GM19324 (cell line): ENCODE measurements at regions not wholly inside any gene's neighbourhood (a gene's known extent, or its start where the extent isn't known, plus 50 kb on each side); places are given as distances from the start of the nearest gene placed in this dataset.

Experiments used
- ATAC-seq: cut with Tn5 transposase; IDR thresholded peaks from one replicate; pipeline ENCODE4 v1.9.1; 2021; ENCODE audit warnings: mild to moderate bottlenecking, moderate library complexity; ENCODE audit not compliant: unreplicated experiment, low FRiP score

DNA sequence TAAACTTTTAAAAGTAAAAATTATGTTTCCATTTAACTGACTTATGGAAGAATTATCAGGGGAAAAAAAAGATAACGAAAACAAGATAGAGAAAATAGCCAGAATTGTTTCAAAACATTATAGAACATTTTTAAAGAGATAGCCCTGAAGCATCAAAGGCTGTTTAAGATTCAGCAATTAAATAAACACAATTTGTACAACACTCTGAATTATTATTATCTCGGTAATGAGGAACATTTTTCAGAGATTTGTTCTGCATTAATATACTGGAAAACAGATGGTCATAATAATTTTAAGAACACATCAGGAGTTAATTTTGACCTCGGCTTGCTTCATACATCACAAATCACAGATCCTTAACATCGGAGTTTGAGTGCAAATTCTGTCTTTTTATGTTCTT lies 643.8 kb downstream of the SORCS1 start:
- ATAC-seq, result no peak

DNA sequence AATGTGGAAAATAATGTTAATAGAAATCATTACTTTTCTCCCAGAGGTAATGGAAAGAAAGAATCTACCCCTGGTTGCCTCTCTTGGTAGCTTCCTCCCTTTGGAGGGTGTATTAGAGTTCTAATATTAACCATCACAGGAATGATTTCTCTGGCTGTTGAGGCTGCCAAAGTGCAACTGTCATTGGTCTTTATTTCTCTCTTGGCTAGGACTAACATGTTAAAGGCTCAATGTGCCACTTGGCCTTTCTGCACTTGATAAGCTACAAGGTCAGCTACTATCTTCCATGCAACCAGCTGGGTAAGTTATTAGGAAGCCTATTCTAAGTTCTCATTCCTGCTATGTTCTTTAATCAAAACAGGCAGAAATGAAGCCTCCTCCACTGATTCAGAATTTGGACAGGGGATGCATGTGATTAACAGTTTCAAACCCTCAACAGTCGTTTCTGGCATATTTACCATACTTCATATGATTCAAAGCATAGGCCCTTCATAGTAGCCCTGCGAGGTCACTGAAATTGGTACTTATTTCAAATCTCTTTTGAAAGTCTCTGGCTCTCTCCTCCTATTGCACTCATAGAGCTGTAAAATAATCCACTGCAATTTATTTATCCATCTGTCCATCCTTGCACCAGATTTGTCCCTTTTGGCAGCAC lies 645.0 kb downstream of the SORCS1 start:
- no peak for ATAC-seq

- no peak for ATAC-seq
Measured at GRCh38 chr10:106515206-106515790, 649.2 kb downstream of the SORCS1 start.

DNA sequence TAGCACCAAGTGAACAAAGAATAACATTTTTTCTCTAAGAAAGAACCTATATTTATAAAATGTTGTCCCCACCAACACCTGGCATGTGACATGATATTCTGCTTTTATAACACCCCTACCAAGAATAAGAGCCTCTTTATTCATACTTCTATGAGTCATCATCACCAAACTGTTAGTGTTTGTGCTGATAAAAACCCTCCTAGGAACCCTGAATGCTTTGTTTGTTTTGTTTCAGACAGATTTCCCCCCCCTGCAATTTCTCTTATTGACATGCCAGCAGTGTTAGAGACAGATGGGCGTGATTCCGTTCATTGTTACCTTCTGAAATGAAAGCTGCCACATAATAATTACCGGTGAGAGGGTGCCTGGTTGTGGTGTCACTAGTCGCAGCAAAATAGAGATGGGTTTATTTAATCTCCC lies 651.1 kb downstream of the SORCS1 start:
- no peak for ATAC-seq

GRCh38 chr10:106511917-106512316 lies 652.6 kb downstream of the SORCS1 start:
- ATAC-seq, result no peak

- ATAC-seq, result no peak
Measured at GRCh38 chr10:106508950-106509349, 655.6 kb downstream of the SORCS1 start.

DNA sequence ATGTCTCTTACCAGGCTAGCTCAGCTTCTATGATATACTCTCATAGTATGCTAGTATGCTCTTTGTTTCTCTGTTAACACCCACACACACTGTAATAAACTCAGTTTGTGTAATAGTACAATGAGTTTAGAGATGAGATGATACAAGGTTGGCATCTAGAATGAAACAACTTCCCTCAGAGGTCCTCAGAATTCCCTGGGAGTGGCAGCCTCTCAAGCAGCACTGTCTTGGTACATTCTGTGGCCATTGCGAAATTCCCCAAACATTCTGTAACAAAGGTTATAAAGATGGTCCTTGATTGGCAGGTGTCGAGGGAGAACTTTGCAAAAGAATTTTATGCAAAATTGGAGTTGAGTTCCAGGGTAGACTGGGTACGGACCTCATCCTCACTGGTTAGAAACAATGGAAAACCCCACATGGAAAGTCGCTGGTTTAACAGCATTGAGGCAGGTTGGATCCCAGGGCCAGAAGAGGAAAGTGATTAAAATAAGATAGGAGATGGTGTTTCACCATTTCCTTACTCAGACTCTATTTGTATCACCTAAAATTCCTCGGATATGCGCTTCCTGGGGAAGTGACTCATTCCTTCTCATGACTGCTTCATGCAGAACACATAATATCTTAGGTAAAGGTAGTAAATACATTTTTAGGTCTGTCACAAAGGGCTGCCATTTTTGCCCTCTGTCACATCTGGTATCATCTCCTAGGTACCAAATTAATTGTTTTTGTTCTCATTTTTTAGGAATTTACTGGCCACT lies 657.8 kb downstream of the SORCS1 start:
- no peak for ATAC-seq

- no peak for ATAC-seq
Measured at GRCh38 chr10:106504536-106504935, 660.0 kb downstream of the SORCS1 start.

- ATAC-seq, result no peak
Measured at GRCh38 chr10:106502641-106503040, 661.9 kb downstream of the SORCS1 start.

GRCh38 chr10:106500925-106501525 lies 663.5 kb downstream of the SORCS1 start:
- ATAC-seq, result no peak

- ATAC-seq, result no peak
Measured at GRCh38 chr10:106500041-106500924, 664.2 kb downstream of the SORCS1 start.

DNA sequence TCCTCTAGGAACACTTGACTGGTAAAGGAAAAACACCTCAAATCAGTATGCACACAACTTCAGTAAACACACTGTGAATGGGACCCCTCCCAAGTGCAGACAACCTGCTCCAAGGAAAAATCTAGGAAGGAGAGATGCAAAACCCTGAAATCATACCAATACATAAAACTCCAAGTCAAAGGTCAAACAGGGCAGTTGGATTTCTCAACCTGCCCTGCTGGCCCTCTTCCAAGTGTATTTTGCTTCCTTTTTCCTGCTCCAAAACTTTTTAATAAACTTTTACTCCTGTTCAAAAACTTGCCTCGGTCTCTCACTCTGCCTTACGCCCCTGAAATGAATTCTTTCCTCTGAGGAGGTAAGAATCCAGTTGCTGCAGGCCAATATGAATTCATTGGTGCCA lies 665.1 kb downstream of the SORCS1 start:
- no peak for ATAC-seq

- ATAC-seq, result no peak
Measured at GRCh38 chr10:106498675-106499074, 665.8 kb downstream of the SORCS1 start.

DNA sequence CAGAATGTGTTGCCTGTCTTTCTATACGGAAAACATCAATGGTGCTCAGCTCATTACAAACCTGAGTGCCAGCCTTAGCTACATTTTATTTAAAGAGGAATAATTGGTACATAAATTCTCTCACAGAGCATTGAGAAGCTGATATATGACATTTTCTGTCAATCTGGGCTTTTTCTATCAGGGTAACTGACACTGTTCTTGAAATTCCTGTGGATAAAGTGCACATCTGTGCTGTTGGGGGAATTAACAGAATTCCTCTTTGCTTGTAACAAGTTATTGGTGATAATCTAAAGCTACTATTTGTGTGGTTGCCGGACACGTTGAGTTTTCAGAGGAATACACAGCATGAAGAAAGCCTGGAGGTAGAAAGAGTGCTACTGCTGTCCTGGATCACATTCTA lies 668.6 kb downstream of the SORCS1 start:
- ATAC-seq, result no peak

- ATAC-seq, result no peak
Measured at GRCh38 chr10:106493751-106494150, 670.8 kb downstream of the SORCS1 start.

GRCh38 chr10:106493226-106493625 lies 671.3 kb downstream of the SORCS1 start:
- no peak for ATAC-seq

DNA sequence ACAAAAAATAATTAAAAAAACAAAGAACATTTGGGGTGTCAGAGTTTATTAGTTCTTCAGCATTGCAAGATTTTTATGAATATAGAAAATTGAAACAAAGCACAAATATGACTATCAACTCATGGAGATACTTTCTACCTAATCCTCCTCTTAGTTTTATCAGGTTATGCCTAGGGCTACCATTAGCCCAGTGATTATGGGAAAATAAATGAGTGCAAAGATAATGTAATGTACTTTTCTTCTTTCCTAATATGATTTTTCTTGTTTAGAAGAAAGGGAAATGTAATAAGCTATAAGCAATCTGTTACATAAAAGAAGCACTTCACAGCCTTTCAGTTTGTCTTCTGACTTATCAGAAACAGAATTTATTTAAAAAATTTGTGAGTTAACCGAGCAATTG lies 676.8 kb downstream of the SORCS1 start:
- no peak for ATAC-seq

- ATAC-seq, result no peak
Measured at GRCh38 chr10:106481598-106482275, 682.8 kb downstream of the SORCS1 start.

GRCh38 chr10:106479636-106480035 lies 684.9 kb downstream of the SORCS1 start:
- no peak for ATAC-seq

- ATAC-seq, result no peak
Measured at GRCh38 chr10:106474876-106475275, 689.6 kb downstream of the SORCS1 start.
